H9 (cell line): ENCODE measurements at regions not wholly inside any gene's neighbourhood (a gene's known extent, or its start where the extent isn't known, plus 50 kb on each side); places are given as distances from the start of the nearest gene placed in this dataset.
A peak's percentile ranks its signal among the peaks of the same experiment; 100 is the strongest.

Experiments used
- DNase-seq: peaks from one replicate; pipeline ENCODE4 v3.0.0-alpha.2; 2017
- H2AFZ ChIP-seq: one replicate; pipeline ENCODE4 v1.6.1; 2013; ENCODE audit warnings: mild to moderate bottlenecking, low read length, control low read depth, moderate library complexity
- H2AK5ac ChIP-seq: 2 replicates; pipeline ENCODE4 v1.6.1; 2013; ENCODE audit warnings: low read length, control low read depth, mixed read lengths; ENCODE audit not compliant: insufficient read length
- H2BK120ac ChIP-seq: one replicate; pipeline ENCODE4 v1.6.1; 2013; ENCODE audit warnings: low read depth, mild to moderate bottlenecking, low read length, control low read depth, inconsistent platforms; ENCODE audit not compliant: poor library complexity, severe bottlenecking
- H2BK12ac ChIP-seq: 2 replicates; pipeline ENCODE4 v1.6.1; 2013; ENCODE audit warnings: low read length, control low read depth, mixed read lengths, low read depth; ENCODE audit not compliant: insufficient read length
- H2BK15ac ChIP-seq: 2 replicates; pipeline ENCODE4 v1.6.1; 2013; ENCODE audit warnings: low read depth, low read length, control low read depth
- H2BK20ac ChIP-seq: one replicate; pipeline ENCODE4 v1.6.1; 2013; ENCODE audit warnings: low read depth, mild to moderate bottlenecking, low read length, control low read depth, inconsistent platforms; ENCODE audit not compliant: poor library complexity, severe bottlenecking
- H2BK5ac ChIP-seq: 2 replicates; pipeline ENCODE4 v1.6.1; 2013; ENCODE audit warnings: low read length, control low read depth, mixed read lengths; ENCODE audit not compliant: insufficient read length
- H3K14ac ChIP-seq: 2 replicates; pipeline ENCODE4 v1.6.1; 2013; ENCODE audit warnings: low read length, control low read depth; ENCODE audit not compliant: insufficient read depth
- H3K18ac ChIP-seq: 2 replicates; pipeline ENCODE4 v1.6.1; 2013; ENCODE audit warnings: low read depth, mild to moderate bottlenecking, mixed read lengths, low read length, control low read depth; ENCODE audit not compliant: insufficient read length
- H3K23ac ChIP-seq: 2 replicates; pipeline ENCODE4 v1.6.1; 2013; ENCODE audit warnings: low read length, control low read depth, mixed read lengths, low read depth; ENCODE audit not compliant: insufficient read length
- H3K23me2 ChIP-seq: 2 replicates; pipeline ENCODE4 v1.6.1; 2013; ENCODE audit warnings: low read depth, mild to moderate bottlenecking, mixed read lengths, low read length, control low read depth; ENCODE audit not compliant: insufficient read length, poor library complexity, severe bottlenecking
- H3K27ac ChIP-seq: 2 replicates; pipeline ENCODE4 v1.5.1; 2013; ENCODE audit warnings: low read length, control low read depth, mixed read lengths, low read depth; ENCODE audit not compliant: insufficient read length
- H3K27me3 ChIP-seq: 2 replicates; pipeline ENCODE4 v1.6.1; 2013; ENCODE audit warnings: low read length, control low read depth, inconsistent platforms; ENCODE audit not compliant: insufficient read depth
- H3K4ac ChIP-seq: 2 replicates; pipeline ENCODE4 v1.6.1; 2013; ENCODE audit warnings: low read depth, mild to moderate bottlenecking, control low read depth, inconsistent platforms, low read length, moderate library complexity
- H3K4me1 ChIP-seq: 2 replicates; pipeline ENCODE4 v1.6.1; 2013; ENCODE audit warnings: low read length, control low read depth, inconsistent platforms; ENCODE audit not compliant: insufficient read depth
- H3K4me2 ChIP-seq: 2 replicates; pipeline ENCODE4 v1.6.1; 2013; ENCODE audit warnings: low read length, control low read depth, mixed read lengths; ENCODE audit not compliant: insufficient read length, insufficient read depth
- H3K56ac ChIP-seq: 2 replicates; pipeline ENCODE4 v1.6.1; 2013; ENCODE audit warnings: low read depth, mild to moderate bottlenecking, mixed read lengths, low read length, control low read depth; ENCODE audit not compliant: insufficient read length
- H3K79me1 ChIP-seq: 2 replicates; pipeline ENCODE4 v1.6.1; 2013; ENCODE audit warnings: low read depth, mild to moderate bottlenecking, moderate library complexity, low read length, control low read depth, inconsistent platforms; ENCODE audit not compliant: insufficient read depth, poor library complexity, severe bottlenecking
- H3K79me2 ChIP-seq: 2 replicates; pipeline ENCODE4 v1.6.1; 2013; ENCODE audit warnings: low read length, control low read depth, inconsistent platforms; ENCODE audit not compliant: insufficient read depth
- H3K9ac ChIP-seq: 2 replicates; pipeline ENCODE4 v1.6.1; 2013; ENCODE audit warnings: low read length, control low read depth, mixed read lengths; ENCODE audit not compliant: insufficient read length; ENCODE audit errors: extremely low read depth
- H3K9me3 ChIP-seq: one replicate; pipeline ENCODE4 v1.6.1; 2013; ENCODE audit warnings: low read depth, low read length, inconsistent platforms; ENCODE audit not compliant: control insufficient read depth
- H3T11ph ChIP-seq: one replicate; pipeline ENCODE4 v1.6.1; 2013; ENCODE audit warnings: mild to moderate bottlenecking, low read length, control low read depth, inconsistent platforms
- H4K20me1 ChIP-seq: one replicate; pipeline ENCODE4 v1.6.1; 2013; ENCODE audit not compliant: control insufficient read depth, insufficient read length, insufficient read depth
- H4K5ac ChIP-seq: 2 replicates; pipeline ENCODE4 v1.6.1; 2013; ENCODE audit warnings: low read depth, mild to moderate bottlenecking, mixed read lengths, low read length, control low read depth; ENCODE audit not compliant: insufficient read length
- H4K8ac ChIP-seq: replicated peaks from 2 replicates; pipeline ENCODE4 v1.6.1; 2013; ENCODE audit warnings: low read length, control low read depth, mixed read lengths, low read depth; ENCODE audit not compliant: insufficient read length
- H4K91ac ChIP-seq: 2 replicates; pipeline ENCODE4 v1.6.1; 2013; ENCODE audit warnings: low read depth, mild to moderate bottlenecking, moderate library complexity, mixed read lengths, low read length, control low read depth; ENCODE audit not compliant: insufficient read length
- H3K27ac Mint-ChIP-seq, 3 experiments: 2 replicates in 2 of 3; 3 replicates in 1 of 3; pipeline ENCODE4 v1.8.0; 2020 to 2021; ENCODE audit warnings: mixed read lengths in 3 of 3, mild to moderate bottlenecking in 1 of 3, moderate library complexity in 1 of 3
- H3K27me3 Mint-ChIP-seq: 2 replicates; pipeline ENCODE4 v1.8.0; 2021; ENCODE audit warnings: low read depth, mild to moderate bottlenecking, moderate library complexity, mixed read lengths
- H3K36me3 Mint-ChIP-seq, 3 experiments: 2 replicates in 2 of 3; 3 replicates in 1 of 3; pipeline ENCODE4 v1.8.0; 2020 to 2021; ENCODE audit warnings: low read depth in 3 of 3, mixed read lengths in 3 of 3; ENCODE audit not compliant: insufficient read depth in 1 of 3
- H3K4me1 Mint-ChIP-seq, 2 experiments: 2 replicates each; pipeline ENCODE4 v1.8.0; 2020; ENCODE audit warnings: mixed read lengths in 2 of 2
- H3K4me3 Mint-ChIP-seq, 2 experiments: 2 replicates in 1 of 2; 3 replicates in 1 of 2; pipeline ENCODE4 v1.8.0; 2020 to 2021; ENCODE audit warnings: mild to moderate bottlenecking in 2 of 2, mixed read lengths in 2 of 2, moderate library complexity in 1 of 2
- H3K9me3 Mint-ChIP-seq, 2 experiments: 2 replicates in 1 of 2; 3 replicates in 1 of 2; pipeline ENCODE4 v1.8.0; 2020; ENCODE audit warnings: mild to moderate bottlenecking in 2 of 2, mixed read lengths in 2 of 2, moderate library complexity in 1 of 2
- WGBS: extraction: QIAGEN DNeasy Blood & Tissue Kit; methylation state at CpG from one replicate; pipeline ENCODE4 v1.1.7; 2013; ENCODE audit warnings: missing lambda C conversion rate, low lambda C conversion rate, mixed read lengths; ENCODE audit not compliant: insufficient read length; ENCODE audit errors: extremely low coverage; 5-methylcytosine and 5-hydroxymethylcytosine counted together
- TF ChIP-seq, protein P1 (sequence below): fragments of 200-600 bp; sonication (generic); conservative IDR thresholded peaks from 3 replicates; pipeline ENCODE4 v1.8.0; 2021; ENCODE audit warnings: antibody characterized with exemption, mild to moderate bottlenecking

DNA sequence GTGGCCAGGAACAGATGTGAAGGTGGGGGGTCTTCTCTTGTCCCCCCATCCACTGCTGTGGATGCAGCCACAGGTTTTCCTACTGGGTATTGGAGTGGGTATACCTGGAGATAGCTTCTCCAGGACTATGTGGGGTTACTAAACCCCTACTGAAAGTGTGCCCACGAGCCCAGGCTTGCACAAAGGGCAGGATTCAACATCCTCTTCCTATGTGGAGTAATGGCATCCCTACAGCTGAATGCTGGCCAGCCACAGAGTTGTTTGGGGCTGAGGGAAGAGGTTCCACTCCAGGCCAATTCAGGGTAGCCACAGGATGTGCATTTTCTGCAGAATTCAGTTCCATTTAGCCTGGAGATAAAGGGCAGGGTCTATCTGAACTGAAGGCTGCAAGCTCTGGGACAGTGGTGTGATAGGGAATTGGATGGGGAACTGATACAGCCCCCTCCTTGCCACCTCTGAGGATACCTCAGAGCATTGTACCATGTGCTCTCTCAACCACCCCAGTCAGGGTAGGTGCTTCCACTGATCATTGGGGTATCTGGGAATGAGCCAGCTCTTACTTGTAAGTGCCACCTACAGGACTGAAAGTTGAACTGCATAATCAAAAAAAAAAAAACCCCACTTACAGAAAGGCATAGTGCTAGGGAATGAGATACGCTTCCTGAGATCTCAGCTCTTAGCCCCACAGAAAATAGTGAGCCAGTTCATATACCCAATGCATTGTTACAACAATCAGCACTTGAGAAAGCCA, 187.1 kb downstream of the KITLG start:
- H4K20me1 ChIP-seq = no peaks in the 10 kb centered on the region
- Mint-ChIP-seq H3K4me3 (no peak overlapping the region), H3K4me1 (no peaks in the 10 kb centered on the region)

More for the DNA sequence above, 187.1 kb downstream of the KITLG start:
- H3K27ac Mint-ChIP-seq = no peak overlapping the region; a peak in 1 of 7 replicates
- no peaks in the 10 kb centered on the region for H3K79me1 ChIP-seq
- no peak overlapping the region for H3K4ac ChIP-seq
- no CpG with 5 or more reads among the region's 2 CpGs for WGBS
- H3K27me3 ChIP-seq = no peaks in the 10 kb centered on the region
- no peaks in the 10 kb centered on the region for H3K27me3 Mint-ChIP-seq
- H3K4me2 ChIP-seq = no peak overlapping the region
- TF ChIP-seq, protein P1, sequence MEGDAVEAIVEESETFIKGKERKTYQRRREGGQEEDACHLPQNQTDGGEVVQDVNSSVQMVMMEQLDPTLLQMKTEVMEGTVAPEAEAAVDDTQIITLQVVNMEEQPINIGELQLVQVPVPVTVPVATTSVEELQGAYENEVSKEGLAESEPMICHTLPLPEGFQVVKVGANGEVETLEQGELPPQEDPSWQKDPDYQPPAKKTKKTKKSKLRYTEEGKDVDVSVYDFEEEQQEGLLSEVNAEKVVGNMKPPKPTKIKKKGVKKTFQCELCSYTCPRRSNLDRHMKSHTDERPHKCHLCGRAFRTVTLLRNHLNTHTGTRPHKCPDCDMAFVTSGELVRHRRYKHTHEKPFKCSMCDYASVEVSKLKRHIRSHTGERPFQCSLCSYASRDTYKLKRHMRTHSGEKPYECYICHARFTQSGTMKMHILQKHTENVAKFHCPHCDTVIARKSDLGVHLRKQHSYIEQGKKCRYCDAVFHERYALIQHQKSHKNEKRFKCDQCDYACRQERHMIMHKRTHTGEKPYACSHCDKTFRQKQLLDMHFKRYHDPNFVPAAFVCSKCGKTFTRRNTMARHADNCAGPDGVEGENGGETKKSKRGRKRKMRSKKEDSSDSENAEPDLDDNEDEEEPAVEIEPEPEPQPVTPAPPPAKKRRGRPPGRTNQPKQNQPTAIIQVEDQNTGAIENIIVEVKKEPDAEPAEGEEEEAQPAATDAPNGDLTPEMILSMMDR = peak; percentile 65; the same call in 2 of the 3 replicates
- H3K18ac ChIP-seq = no peak overlapping the region
- no peak overlapping the region for H4K5ac ChIP-seq
- H3K36me3 Mint-ChIP-seq = peaks cover 0 to 4% (median 0%) of the 10 kb centered on the region in 3 experiments; a peak in 3 of 7 replicates
- no peak overlapping the region for H3K23ac ChIP-seq
- no peak overlapping the region for H3T11ph ChIP-seq
- no peaks in the 10 kb centered on the region for H3K79me2 ChIP-seq
- no peak overlapping the region for H3K56ac ChIP-seq
- no peak overlapping the region for H3K14ac ChIP-seq
- H3K27ac ChIP-seq = no peak overlapping the region
- no peak overlapping the region for H2BK15ac ChIP-seq
- no peaks in the 10 kb centered on the region for H3K23me2 ChIP-seq
- no peak overlapping the region for H2AK5ac ChIP-seq
- H2BK20ac ChIP-seq = no peak overlapping the region
- H3K9me3 ChIP-seq = no peaks in the 10 kb centered on the region
- no peak overlapping the region for H2BK120ac ChIP-seq
- H4K8ac ChIP-seq = no peak overlapping the region
- peaks cover 0 to 10% of the 10 kb centered on the region in 2 experiments; a peak in 2 of 5 replicates for H3K9me3 Mint-ChIP-seq
- H4K91ac ChIP-seq = no peak overlapping the region
- H3K9ac ChIP-seq = no peak overlapping the region
- peak; percentile 57 for DNase-seq
- H3K4me1 ChIP-seq = no peaks in the 10 kb centered on the region
- no peak overlapping the region for H2BK5ac ChIP-seq
- H2BK12ac ChIP-seq = no peak overlapping the region
- no peak overlapping the region for H2AFZ ChIP-seq
